ENCODE measurements at regions not wholly inside any gene's neighbourhood (a gene's known extent, or its start where the extent isn't known, plus 50 kb on each side); places are given as distances from the start of the nearest gene placed in this dataset.

- Histone ChIP-seq H3K4me3 (ENCODE audit: low read depth in 1 of 3, low read length in 3 of 3) (no peak overlapping the region), H3K9me3 (ENCODE audit: control insufficient read depth in 2 of 2, insufficient read depth in 1 of 2, low read depth in 1 of 2, low read length in 1 of 2) (no peaks in the 10 kb centered on the region), H3K4me1 (ENCODE audit: control insufficient read depth in 3 of 3, insufficient read depth in 2 of 3, low read depth in 1 of 3, low read length in 2 of 3) (no peaks in the 10 kb centered on the region), H3K36me3 (ENCODE audit: control insufficient read depth in 3 of 3, insufficient read depth in 2 of 3, low read depth in 1 of 3, low read length in 3 of 3) (no peaks in the 10 kb centered on the region), H3K27me3 (ENCODE audit: control insufficient read depth in 3 of 3, insufficient read depth in 3 of 3, low read length in 3 of 3) (no peaks in the 10 kb centered on the region), H3K27ac (ENCODE audit: low read depth in 1 of 3, low read length in 2 of 3) (no peak overlapping the region)
- DNase-seq (no peak), FAIRE-seq (no peak)
Measured at GRCh38 chr14:26252176-26252575, 345.7 kb downstream of the NOVA1 start.

GRCh38 chr14:26233118-26233517, 364.7 kb downstream of the NOVA1 start:
- FAIRE-seq = no peak
- no peak overlapping the region for H3K27ac ChIP-seq (ENCODE audit: low read depth in 1 of 3, low read length in 2 of 3)
- no peaks in the 10 kb centered on the region for H3K36me3 ChIP-seq (ENCODE audit: control insufficient read depth in 3 of 3, insufficient read depth in 2 of 3, low read depth in 1 of 3, low read length in 3 of 3)
- no peaks in the 10 kb centered on the region for H3K4me1 ChIP-seq (ENCODE audit: control insufficient read depth in 3 of 3, insufficient read depth in 2 of 3, low read depth in 1 of 3, low read length in 2 of 3)
- no peaks in the 10 kb centered on the region for H3K9me3 ChIP-seq (ENCODE audit: control insufficient read depth in 2 of 2, insufficient read depth in 1 of 2, low read depth in 1 of 2, low read length in 1 of 2)
- H3K4me3 ChIP-seq (ENCODE audit: low read depth in 1 of 3, low read length in 3 of 3) = no peak overlapping the region
- peak in 1 of 2 donors; percentile 11 for DNase-seq
- WGBS, 3 donors = 4 to 43% (median 15%) methylated on average over 1 of the region's 1 CpG
- H3K27me3 ChIP-seq (ENCODE audit: control insufficient read depth in 3 of 3, insufficient read depth in 3 of 3, low read length in 3 of 3) = no peaks in the 10 kb centered on the region

GRCh38 chr14:26218861-26219260, 379.0 kb downstream of the NOVA1 start:
- no peaks in the 10 kb centered on the region for H3K36me3 ChIP-seq (ENCODE audit: control insufficient read depth in 3 of 3, insufficient read depth in 2 of 3, low read depth in 1 of 3, low read length in 3 of 3)
- H3K9me3 ChIP-seq (ENCODE audit: control insufficient read depth in 2 of 2, insufficient read depth in 1 of 2, low read depth in 1 of 2, low read length in 1 of 2) = no peaks in the 10 kb centered on the region
- H3K4me1 ChIP-seq (ENCODE audit: control insufficient read depth in 3 of 3, insufficient read depth in 2 of 3, low read depth in 1 of 3, low read length in 2 of 3) = no peaks in the 10 kb centered on the region
- H3K27me3 ChIP-seq (ENCODE audit: control insufficient read depth in 3 of 3, insufficient read depth in 3 of 3, low read length in 3 of 3) = no peaks in the 10 kb centered on the region
- 60 to 79% (median 72%) methylated on average over 2 of the region's 2 CpGs for WGBS, 3 donors
- DNase-seq (no peak), FAIRE-seq (no peak)
- H3K27ac ChIP-seq (ENCODE audit: low read depth in 1 of 3, low read length in 2 of 3) = no peak overlapping the region
- H3K4me3 ChIP-seq (ENCODE audit: low read depth in 1 of 3, low read length in 3 of 3) = no peak overlapping the region

GRCh38 chr14:26217778-26218177, 380.1 kb downstream of the NOVA1 start:
- Histone ChIP-seq H3K27me3 (ENCODE audit: control insufficient read depth in 3 of 3, insufficient read depth in 3 of 3, low read length in 3 of 3) (no peaks in the 10 kb centered on the region), H3K4me3 (ENCODE audit: low read depth in 1 of 3, low read length in 3 of 3) (no peak overlapping the region), H3K4me1 (ENCODE audit: control insufficient read depth in 3 of 3, insufficient read depth in 2 of 3, low read depth in 1 of 3, low read length in 2 of 3) (no peaks in the 10 kb centered on the region), H3K9me3 (ENCODE audit: control insufficient read depth in 2 of 2, insufficient read depth in 1 of 2, low read depth in 1 of 2, low read length in 1 of 2) (no peaks in the 10 kb centered on the region), H3K27ac (ENCODE audit: low read depth in 1 of 3, low read length in 2 of 3) (no peak overlapping the region), H3K36me3 (ENCODE audit: control insufficient read depth in 3 of 3, insufficient read depth in 2 of 3, low read depth in 1 of 3, low read length in 3 of 3) (no peaks in the 10 kb centered on the region)
- WGBS, 3 donors = 67 to 71% (median 69%) methylated on average over 2 of the region's 2 CpGs
- DNase-seq = no peak
- no peak for FAIRE-seq

GRCh38 chr14:26216786-26217185, 381.0 kb downstream of the NOVA1 start:
- WGBS, 3 donors = 65 to 71% (median 70%) methylated on average over 5 of the region's 5 CpGs
- Histone ChIP-seq H3K27ac (ENCODE audit: low read depth in 1 of 3, low read length in 2 of 3) (no peak overlapping the region), H3K36me3 (ENCODE audit: control insufficient read depth in 3 of 3, insufficient read depth in 2 of 3, low read depth in 1 of 3, low read length in 3 of 3) (no peaks in the 10 kb centered on the region), H3K9me3 (ENCODE audit: control insufficient read depth in 2 of 2, insufficient read depth in 1 of 2, low read depth in 1 of 2, low read length in 1 of 2) (no peaks in the 10 kb centered on the region), H3K27me3 (ENCODE audit: control insufficient read depth in 3 of 3, insufficient read depth in 3 of 3, low read length in 3 of 3) (no peaks in the 10 kb centered on the region), H3K4me3 (ENCODE audit: low read depth in 1 of 3, low read length in 3 of 3) (no peak overlapping the region), H3K4me1 (ENCODE audit: control insufficient read depth in 3 of 3, insufficient read depth in 2 of 3, low read depth in 1 of 3, low read length in 2 of 3) (no peaks in the 10 kb centered on the region)
- no peak for FAIRE-seq
- no peak for DNase-seq

- no peaks in the 10 kb centered on the region for H3K36me3 ChIP-seq (ENCODE audit: control insufficient read depth in 3 of 3, insufficient read depth in 2 of 3, low read depth in 1 of 3, low read length in 3 of 3)
- H3K27me3 ChIP-seq (ENCODE audit: control insufficient read depth in 3 of 3, insufficient read depth in 3 of 3, low read length in 3 of 3) = no peaks in the 10 kb centered on the region
- no peak overlapping the region for H3K4me3 ChIP-seq (ENCODE audit: low read depth in 1 of 3, low read length in 3 of 3)
- no peak for DNase-seq
- H3K9me3 ChIP-seq (ENCODE audit: control insufficient read depth in 2 of 2, insufficient read depth in 1 of 2, low read depth in 1 of 2, low read length in 1 of 2) = no peaks in the 10 kb centered on the region
- 87 to 90% (median 88%) methylated on average over 1 of the region's 1 CpG for WGBS, 3 donors
- no peak overlapping the region for H3K27ac ChIP-seq (ENCODE audit: low read depth in 1 of 3, low read length in 2 of 3)
- H3K4me1 ChIP-seq (ENCODE audit: control insufficient read depth in 3 of 3, insufficient read depth in 2 of 3, low read depth in 1 of 3, low read length in 2 of 3) = no peaks in the 10 kb centered on the region
- no peak for FAIRE-seq
Measured at GRCh38 chr14:26213846-26214575, 383.8 kb downstream of the NOVA1 start.

GRCh38 chr14:26209699-26210098, 388.1 kb downstream of the NOVA1 start:
- no peak overlapping the region for H3K4me3 ChIP-seq (ENCODE audit: low read depth in 1 of 3, low read length in 3 of 3)
- no peak for DNase-seq
- FAIRE-seq = no peak

GRCh38 chr14:26206640-26207039, 391.2 kb downstream of the NOVA1 start:
- DNase-seq = no peak
- Histone ChIP-seq H3K36me3 (ENCODE audit: control insufficient read depth in 3 of 3, insufficient read depth in 2 of 3, low read depth in 1 of 3, low read length in 3 of 3) (no peaks in the 10 kb centered on the region), H3K4me1 (ENCODE audit: control insufficient read depth in 3 of 3, insufficient read depth in 2 of 3, low read depth in 1 of 3, low read length in 2 of 3) (no peaks in the 10 kb centered on the region), H3K27me3 (ENCODE audit: control insufficient read depth in 3 of 3, insufficient read depth in 3 of 3, low read length in 3 of 3) (peaks cover 0 to 16% (median 0%) of the 10 kb centered on the region in 3 donors), H3K27ac (ENCODE audit: low read depth in 1 of 3, low read length in 2 of 3) (no peak overlapping the region), H3K9me3 (ENCODE audit: control insufficient read depth in 2 of 2, insufficient read depth in 1 of 2, low read depth in 1 of 2, low read length in 1 of 2) (no peaks in the 10 kb centered on the region), H3K4me3 (ENCODE audit: low read depth in 1 of 3, low read length in 3 of 3) (no peak overlapping the region)
- WGBS, 3 donors = 65 to 74% (median 65%) methylated on average over 2 of the region's 2 CpGs
- no peak for FAIRE-seq

More at GRCh38 chr14:26209699-26210098, 388.1 kb downstream of the NOVA1 start:
- Histone ChIP-seq H3K27ac (ENCODE audit: low read depth in 1 of 3, low read length in 2 of 3) (no peak overlapping the region), H3K4me1 (ENCODE audit: control insufficient read depth in 3 of 3, insufficient read depth in 2 of 3, low read depth in 1 of 3, low read length in 2 of 3) (no peaks in the 10 kb centered on the region), H3K36me3 (ENCODE audit: control insufficient read depth in 3 of 3, insufficient read depth in 2 of 3, low read depth in 1 of 3, low read length in 3 of 3) (no peaks in the 10 kb centered on the region), H3K27me3 (ENCODE audit: control insufficient read depth in 3 of 3, insufficient read depth in 3 of 3, low read length in 3 of 3) (peaks cover 0 to 15% (median 0%) of the 10 kb centered on the region in 3 donors), H3K9me3 (ENCODE audit: control insufficient read depth in 2 of 2, insufficient read depth in 1 of 2, low read depth in 1 of 2, low read length in 1 of 2) (no peaks in the 10 kb centered on the region)
- 60 to 72% (median 65%) methylated on average over 2 of the region's 2 CpGs for WGBS, 3 donors

Measured in small intestine (tissue), 7 donors.